PFSK-1 (cell line): ENCODE measurements at regions not wholly inside any gene's neighbourhood (a gene's known extent, or its start where the extent isn't known, plus 50 kb on each side); places are given as distances from the start of the nearest gene placed in this dataset.

Experiments
- FOXP2 ChIP-seq: optimal IDR thresholded peaks from 2 replicates; pipeline ENCODE3; 2011; ENCODE audit warnings: borderline replicate concordance, control low read depth, inconsistent platforms; ENCODE audit not compliant: insufficient read depth; ENCODE audit errors: extremely low read length, extremely low read depth
- POLR2AphosphoS5 ChIP-seq: IDR thresholded peaks from 2 replicates; pipeline ENCODE4 v1.6.1; 2012; ENCODE audit warnings: low read depth, mild to moderate bottlenecking, control low read depth, low read length, moderate library complexity
- SIN3A ChIP-seq: IDR thresholded peaks from 2 replicates; pipeline ENCODE4 v1.6.1; 2012; ENCODE audit warnings: mild to moderate bottlenecking, low read length, moderate library complexity, borderline replicate concordance; ENCODE audit not compliant: insufficient read depth
- TAF1 ChIP-seq: IDR thresholded peaks from 2 replicates; pipeline ENCODE4 v1.6.1; 2012; ENCODE audit warnings: low read length, control low read depth, borderline replicate concordance; ENCODE audit not compliant: insufficient read depth
- TF ChIP-seq, protein P1 (sequence below), 2 experiments: IDR thresholded peaks; 2 replicates each; pipeline versions ENCODE4 v1.6.1 to v1.8.0; 2011 to 2012; ENCODE audit warnings: low read depth in 2 of 2, low read length in 2 of 2, control low read depth in 1 of 2, inconsistent platforms in 1 of 2, mild to moderate bottlenecking in 1 of 2, moderate library complexity in 1 of 2; ENCODE audit not compliant: insufficient read depth in 1 of 2

DNA sequence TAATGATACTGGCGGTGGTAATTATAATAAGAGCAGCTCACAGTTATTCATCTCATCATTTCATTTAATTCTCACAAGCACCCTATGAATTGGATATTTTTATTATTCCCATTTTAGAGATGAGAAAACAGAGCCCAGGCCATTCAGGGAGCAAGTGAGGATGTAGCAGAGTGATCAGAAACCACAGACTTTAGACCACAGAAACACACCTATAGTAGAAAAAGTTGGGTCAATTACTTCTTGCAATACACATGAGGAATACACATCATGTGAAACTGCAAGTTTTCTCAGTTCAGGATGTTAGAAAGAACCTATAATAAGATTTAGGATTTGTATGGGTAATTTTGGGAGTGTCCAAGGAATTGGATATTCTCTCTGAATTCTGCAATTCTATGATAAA, 278.0 kb downstream of the ADRA2A start:
- TF ChIP-seq FOXP2 (no peak), TAF1 (no peak), POLR2AphosphoS5 (no peak), SIN3A (no peak)
- TF ChIP-seq, protein P1, sequence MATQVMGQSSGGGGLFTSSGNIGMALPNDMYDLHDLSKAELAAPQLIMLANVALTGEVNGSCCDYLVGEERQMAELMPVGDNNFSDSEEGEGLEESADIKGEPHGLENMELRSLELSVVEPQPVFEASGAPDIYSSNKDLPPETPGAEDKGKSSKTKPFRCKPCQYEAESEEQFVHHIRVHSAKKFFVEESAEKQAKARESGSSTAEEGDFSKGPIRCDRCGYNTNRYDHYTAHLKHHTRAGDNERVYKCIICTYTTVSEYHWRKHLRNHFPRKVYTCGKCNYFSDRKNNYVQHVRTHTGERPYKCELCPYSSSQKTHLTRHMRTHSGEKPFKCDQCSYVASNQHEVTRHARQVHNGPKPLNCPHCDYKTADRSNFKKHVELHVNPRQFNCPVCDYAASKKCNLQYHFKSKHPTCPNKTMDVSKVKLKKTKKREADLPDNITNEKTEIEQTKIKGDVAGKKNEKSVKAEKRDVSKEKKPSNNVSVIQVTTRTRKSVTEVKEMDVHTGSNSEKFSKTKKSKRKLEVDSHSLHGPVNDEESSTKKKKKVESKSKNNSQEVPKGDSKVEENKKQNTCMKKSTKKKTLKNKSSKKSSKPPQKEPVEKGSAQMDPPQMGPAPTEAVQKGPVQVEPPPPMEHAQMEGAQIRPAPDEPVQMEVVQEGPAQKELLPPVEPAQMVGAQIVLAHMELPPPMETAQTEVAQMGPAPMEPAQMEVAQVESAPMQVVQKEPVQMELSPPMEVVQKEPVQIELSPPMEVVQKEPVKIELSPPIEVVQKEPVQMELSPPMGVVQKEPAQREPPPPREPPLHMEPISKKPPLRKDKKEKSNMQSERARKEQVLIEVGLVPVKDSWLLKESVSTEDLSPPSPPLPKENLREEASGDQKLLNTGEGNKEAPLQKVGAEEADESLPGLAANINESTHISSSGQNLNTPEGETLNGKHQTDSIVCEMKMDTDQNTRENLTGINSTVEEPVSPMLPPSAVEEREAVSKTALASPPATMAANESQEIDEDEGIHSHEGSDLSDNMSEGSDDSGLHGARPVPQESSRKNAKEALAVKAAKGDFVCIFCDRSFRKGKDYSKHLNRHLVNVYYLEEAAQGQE (IDR thresholded peaks at IDR 0.05; ENCODE audit: insufficient read depth in 1 of 2, low read depth in 2 of 2, low read length in 2 of 2), result no peak

DNA sequence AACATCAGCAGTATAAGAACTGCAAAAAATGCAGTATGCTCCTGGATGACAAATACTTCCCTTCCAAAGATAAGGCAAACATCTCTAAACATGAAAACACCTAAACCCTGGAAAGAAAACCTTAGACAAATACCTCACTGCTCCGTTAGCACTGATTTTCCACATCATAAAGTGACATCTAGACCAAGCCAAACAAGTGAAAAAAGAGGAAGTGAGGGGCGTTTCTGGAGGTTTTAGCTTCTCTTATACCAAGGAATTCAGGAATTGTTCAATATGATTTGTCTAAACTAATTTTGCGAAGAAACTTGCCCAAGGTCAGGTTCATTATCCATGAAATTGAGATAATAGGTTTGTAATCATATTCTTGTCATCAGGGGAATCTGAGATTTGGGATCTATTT, 279.7 kb downstream of the ADRA2A start:
- TF ChIP-seq, protein P1 (IDR thresholded peaks at IDR 0.05; ENCODE audit: insufficient read depth in 1 of 2, low read depth in 2 of 2, low read length in 2 of 2), result no peak
- TF ChIP-seq TAF1, result no peak
- TF ChIP-seq SIN3A, result no peak
- no peak for TF ChIP-seq POLR2AphosphoS5
- no peak for TF ChIP-seq FOXP2

DNA sequence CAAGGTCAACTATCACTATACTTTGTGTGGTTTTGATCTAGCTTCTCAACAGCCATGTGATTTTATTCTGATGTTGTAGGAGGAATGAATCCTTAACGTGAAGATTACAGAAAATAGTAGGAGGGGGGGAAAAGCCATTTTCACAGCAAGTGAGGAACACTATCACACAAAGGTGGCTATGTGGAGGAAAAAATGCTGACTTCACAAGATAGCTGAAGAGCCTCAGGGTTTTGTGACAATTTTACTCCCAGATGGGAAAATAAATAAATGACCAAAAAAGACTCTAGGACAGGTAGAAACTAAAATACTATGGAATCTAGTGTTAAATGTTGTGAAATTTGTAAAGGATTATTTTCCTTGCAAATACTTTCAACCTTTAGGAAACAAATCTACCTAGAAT, 281.0 kb downstream of the ADRA2A start:
- TF ChIP-seq, protein P1 (IDR thresholded peaks at IDR 0.05; ENCODE audit: insufficient read depth in 1 of 2, low read depth in 2 of 2, low read length in 2 of 2), result no peak
- no peak for TF ChIP-seq FOXP2
- no peak for TF ChIP-seq POLR2AphosphoS5
- no peak for TF ChIP-seq SIN3A

DNA sequence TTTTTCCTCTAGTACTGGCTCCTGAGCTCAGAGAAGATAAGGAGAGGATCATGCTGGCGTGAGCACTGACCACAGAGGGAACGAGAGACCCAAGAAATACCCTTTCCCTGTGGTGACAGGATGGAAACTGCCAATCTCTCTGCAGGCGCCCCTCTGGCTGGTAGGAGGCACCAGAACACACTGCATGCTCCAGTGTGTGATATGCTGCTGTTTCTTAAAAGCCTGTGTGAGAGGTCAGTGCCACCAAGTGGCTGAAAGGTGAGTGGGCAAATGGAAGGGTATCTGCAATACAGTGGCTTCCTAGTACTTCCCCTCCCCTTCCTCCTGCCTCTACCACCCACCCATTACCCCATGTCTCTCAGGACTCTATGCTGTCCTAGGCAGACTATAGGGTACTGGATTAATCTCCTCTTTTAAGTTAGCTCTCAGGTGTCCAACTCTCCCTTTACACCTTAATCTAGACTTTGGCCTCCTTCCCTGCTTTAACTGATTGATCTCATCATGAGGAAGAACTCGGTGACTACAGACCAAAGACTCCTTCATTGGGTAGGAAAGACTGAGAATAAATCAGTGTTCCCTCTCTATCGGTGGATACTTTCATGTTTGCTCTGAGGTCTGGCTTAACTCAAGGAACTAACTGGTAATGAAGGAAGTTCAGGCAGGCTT, 283.6 kb downstream of the ADRA2A start:
- TF ChIP-seq, protein P1 (IDR thresholded peaks at IDR 0.05; ENCODE audit: insufficient read depth in 1 of 2, low read depth in 2 of 2, low read length in 2 of 2), result no peak
- TF ChIP-seq TAF1 (no peak), FOXP2 (no peak), SIN3A (no peak), POLR2AphosphoS5 (no peak)

- no peak for TF ChIP-seq TAF1
- no peak for TF ChIP-seq FOXP2
- TF ChIP-seq POLR2AphosphoS5, result no peak
- no peak for TF ChIP-seq SIN3A
- TF ChIP-seq, protein P1 (IDR thresholded peaks at IDR 0.05; ENCODE audit: insufficient read depth in 1 of 2, low read depth in 2 of 2, low read length in 2 of 2), result no peak
Measured at GRCh38 chr10:111367531-111367930, 290.7 kb downstream of the ADRA2A start.
